ENCODE measurements at regions not wholly inside any gene's neighbourhood (a gene's known extent, or its start where the extent isn't known, plus 50 kb on each side); places are given as distances from the start of the nearest gene placed in this dataset.
"Not testable (repeated sequence)": the region's sequence is repeated elsewhere in the genome, so short reads cannot be mapped to it uniquely, and the experiment has no call there.

GRCh38 chr4:103324811-103325210, 126.7 kb upstream of the CENPE start:
- DNase-seq (ENCODE audit: low spot score in 2 of 2) (no peak), FAIRE-seq (no peak)

GRCh38 chr4:103318327-103318726, 120.2 kb upstream of the CENPE start:
- DNase-seq (ENCODE audit: low spot score in 2 of 2): no peak
- no peak for FAIRE-seq

- DNase-seq (ENCODE audit: low spot score in 2 of 2) (no peak), FAIRE-seq (no peak)
These were observed 110.1 kb upstream of the CENPE start for GRCh38 chr4:103308248-103308561.

DNA sequence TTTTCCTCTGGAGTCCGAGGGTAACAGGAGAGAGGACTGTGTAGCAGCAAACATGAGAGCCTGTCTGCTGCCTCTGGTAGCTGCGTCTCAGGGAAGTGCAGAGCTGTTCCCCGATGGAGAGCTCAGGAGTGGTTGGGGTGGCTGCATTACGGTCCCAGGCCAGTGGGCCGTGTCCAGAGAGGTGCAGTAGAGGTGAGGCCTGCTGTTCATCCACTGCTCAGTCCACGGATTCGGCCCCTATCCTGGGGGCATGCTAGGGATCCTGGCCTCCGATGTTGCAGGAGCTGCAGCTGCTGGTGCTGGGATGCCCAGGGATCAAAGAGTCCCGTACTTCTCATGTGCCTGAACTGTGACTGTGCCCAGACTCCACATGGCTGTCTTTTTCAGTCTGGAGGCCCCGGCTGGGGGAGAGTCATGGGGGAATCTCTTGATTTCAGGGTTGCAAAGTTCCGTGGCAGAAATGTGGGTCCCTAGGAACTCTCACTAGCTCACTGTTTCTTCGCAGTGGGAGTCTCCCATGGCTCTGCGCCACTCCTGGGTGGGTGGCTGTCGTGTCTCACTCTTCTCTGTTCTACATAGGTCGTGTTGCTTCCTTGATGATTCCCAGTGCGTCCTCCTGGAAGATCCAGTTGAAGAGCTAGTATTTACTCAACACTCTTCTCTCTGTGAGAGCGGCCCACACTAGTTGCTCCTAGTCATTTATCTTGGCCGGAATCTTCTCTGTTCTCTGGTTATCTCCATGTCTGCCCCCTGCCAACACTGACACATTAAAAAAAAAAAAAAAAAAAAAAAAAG, 109.5 kb upstream of the CENPE start:
- DNase-seq (ENCODE audit: low spot score in 2 of 2) (no peak), FAIRE-seq (no peak)

DNA sequence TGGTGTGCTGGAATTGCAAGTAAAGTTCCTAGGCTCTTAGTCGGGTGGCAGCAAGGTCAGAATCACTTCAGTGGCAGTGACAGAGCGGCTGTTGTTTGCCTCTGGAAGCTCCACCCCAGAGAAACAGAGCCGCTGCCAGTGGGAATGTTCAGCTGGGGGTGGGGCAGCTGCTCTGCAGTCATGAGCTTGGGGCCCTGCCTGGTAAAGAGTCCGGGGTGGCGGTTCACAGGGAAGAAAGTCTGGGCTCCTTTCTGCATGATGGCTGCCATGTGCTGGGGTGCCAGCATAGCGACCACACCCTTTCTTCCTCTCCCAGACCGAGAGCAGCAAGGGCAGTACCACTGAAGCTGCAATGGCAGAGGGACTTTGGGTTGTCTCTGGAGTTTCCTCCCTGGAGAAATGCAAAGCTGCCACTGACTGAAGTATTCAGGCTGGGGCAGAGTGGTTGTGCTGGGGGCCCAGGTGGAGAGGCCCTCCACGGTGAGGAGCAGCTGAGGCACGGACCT, 108.8 kb upstream of the CENPE start:
- no peak for FAIRE-seq
- peak in 1 of 2 donors; percentile 5 for DNase-seq (ENCODE audit: low spot score in 2 of 2)

- FAIRE-seq (no peak), DNase-seq (ENCODE audit: low spot score in 2 of 2) (no peak)
These were observed 107.2 kb upstream of the CENPE start for GRCh38 chr4:103305355-103305754.

- no peak for FAIRE-seq
- no peak for DNase-seq (ENCODE audit: low spot score in 2 of 2)
These were observed 104.9 kb upstream of the CENPE start for GRCh38 chr4:103303011-103303410.

- no peak for FAIRE-seq
- DNase-seq (ENCODE audit: low spot score in 2 of 2): no peak
These were observed 94.8 kb upstream of the CENPE start for GRCh38 chr4:103292959-103293358.

GRCh38 chr4:103292373-103292772, 94.2 kb upstream of the CENPE start:
- no peak for FAIRE-seq

DNA sequence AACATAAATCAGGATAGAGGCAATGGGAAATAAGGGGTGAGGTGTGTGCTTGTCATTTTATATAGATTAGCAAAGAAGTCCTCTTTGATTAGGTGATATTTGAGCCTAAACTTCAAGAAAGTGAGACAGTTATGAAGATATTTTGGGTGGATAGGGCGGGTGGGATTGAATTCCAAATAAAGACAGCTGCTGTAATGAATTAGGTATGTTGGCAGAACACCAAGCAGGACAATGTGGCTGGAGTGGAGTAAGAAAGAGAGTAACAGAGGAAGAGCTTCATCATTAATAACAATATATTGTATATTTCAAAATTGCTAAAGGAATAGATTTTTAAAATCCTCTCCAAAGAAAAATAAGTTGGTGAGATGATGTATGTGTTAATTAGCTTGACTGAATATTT, 91.0 kb upstream of the CENPE start:
- FAIRE-seq: no peak
- DNase-seq (ENCODE audit: low spot score in 2 of 2): no peak

More at GRCh38 chr4:103292373-103292772, 94.2 kb upstream of the CENPE start:
- DNase-seq (ENCODE audit: low spot score in 2 of 2): no peak

DNA sequence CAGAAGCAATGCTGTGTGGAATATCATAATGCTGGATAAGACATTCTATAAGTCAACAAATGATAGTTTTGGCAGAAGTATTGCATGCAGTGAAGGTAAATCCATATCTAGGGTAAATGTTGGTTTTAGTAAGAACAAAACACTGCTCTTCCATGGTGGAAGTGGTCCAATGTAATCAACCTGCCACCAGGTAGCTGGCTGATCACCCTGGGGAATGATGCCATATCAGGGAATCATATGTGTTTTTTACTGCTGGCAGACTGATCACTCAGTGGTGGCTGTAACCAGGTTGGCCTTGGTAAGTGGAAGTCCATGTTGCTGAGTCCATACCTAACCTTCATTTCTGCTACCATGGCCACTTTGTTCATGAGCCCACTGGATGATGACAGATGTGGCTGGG, 74.0 kb upstream of the CENPE start:
- DNase-seq (ENCODE audit: low spot score in 2 of 2) (no peak), FAIRE-seq (no peak)

DNA sequence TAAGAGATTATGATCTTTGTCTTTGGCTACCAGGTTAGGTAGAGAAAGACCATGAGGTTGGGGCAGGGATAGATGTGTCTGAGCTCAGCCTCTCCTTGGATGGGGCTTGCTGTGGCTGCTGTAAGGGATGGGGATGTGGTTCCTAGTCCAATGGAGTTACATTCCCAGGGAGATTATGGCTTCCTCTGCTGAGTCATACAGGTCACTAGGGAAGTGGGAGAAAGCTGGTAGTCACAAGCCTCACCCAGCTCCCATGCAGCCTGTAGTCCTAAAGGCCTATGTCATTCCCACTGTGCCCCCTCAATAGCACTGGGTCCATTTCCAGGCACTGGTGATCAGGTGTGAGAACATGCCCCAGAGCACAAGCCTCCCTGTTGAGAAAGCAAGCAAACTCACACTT, 70.6 kb upstream of the CENPE start:
- FAIRE-seq (no peak), DNase-seq (ENCODE audit: low spot score in 2 of 2) (no peak)

DNA sequence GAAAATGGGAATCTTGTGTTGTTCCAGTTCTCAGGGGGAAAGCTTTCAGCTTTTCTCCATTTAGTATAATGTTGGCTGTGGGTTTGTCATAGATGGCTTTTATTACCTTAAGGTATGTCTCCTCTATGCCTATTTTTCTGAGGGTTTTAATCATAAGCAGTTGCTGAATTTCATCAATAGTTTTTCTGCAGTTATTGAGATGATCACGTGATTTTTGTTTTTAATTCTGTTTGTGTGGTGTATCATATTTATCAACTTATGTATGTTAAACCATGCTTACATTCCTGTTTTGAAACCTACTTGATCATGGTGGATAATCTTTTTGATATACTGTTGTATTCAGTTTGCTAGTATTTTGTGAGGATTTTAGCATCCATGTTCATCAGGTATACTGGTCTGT, 66.8 kb upstream of the CENPE start:
- no peak for DNase-seq (ENCODE audit: low spot score in 2 of 2)
- no peak for FAIRE-seq

- not testable (repeated sequence) for FAIRE-seq; DNase-seq (ENCODE audit: low spot score in 2 of 2)
These were observed 57.9 kb upstream of the CENPE start for GRCh38 chr4:103256068-103256467.

All from frontal cortex (tissue), 3 donors.